ENCODE measurements at regions not wholly inside any gene's neighbourhood (a gene's known extent, or its start where the extent isn't known, plus 50 kb on each side); places are given as distances from the start of the nearest gene placed in this dataset.

DNA sequence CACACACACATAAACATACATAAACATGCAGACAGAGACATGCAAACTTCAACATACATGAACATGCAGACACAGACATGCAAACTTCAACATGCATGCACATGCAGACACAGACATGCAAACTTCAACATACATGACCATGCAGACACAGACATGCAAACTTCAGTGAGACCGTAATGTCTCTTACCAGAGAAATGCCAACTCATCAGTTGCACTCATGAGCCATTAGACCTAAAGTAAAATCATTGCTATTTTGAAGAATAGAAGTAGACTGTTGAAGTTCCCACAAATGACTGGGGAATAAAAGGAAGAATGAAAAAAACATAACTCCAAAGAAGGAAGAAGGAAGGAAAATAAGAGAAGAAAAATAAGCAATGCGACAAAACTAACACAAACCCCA lies 1044.0 kb upstream of the TMEM132C start (continued):
- no peak for TF ChIP-seq TCF12 (IDR thresholded peaks at IDR 0.05; ENCODE audit: low read depth, low read length)
- no peak for TF ChIP-seq TBP (IDR thresholded peaks at IDR 0.05; ENCODE audit: low read depth, low read length)
- no peak for TF ChIP-seq BACH1 (IDR thresholded peaks at IDR 0.05; ENCODE audit: low read length)
